GM18498 (cell line): ENCODE measurements at regions not wholly inside any gene's neighbourhood (a gene's known extent, or its start where the extent isn't known, plus 50 kb on each side); places are given as distances from the start of the nearest gene placed in this dataset.

Experiments
- ATAC-seq: cut with Tn5 transposase; IDR thresholded peaks from one replicate; pipeline ENCODE4 v1.9.1; 2021; ENCODE audit warnings: mild to moderate bottlenecking, moderate library complexity; ENCODE audit not compliant: unreplicated experiment

GRCh38 chr7:46357851-46358250, 436.8 kb upstream of the IGFBP3 start:
- ATAC-seq = no peak

DNA sequence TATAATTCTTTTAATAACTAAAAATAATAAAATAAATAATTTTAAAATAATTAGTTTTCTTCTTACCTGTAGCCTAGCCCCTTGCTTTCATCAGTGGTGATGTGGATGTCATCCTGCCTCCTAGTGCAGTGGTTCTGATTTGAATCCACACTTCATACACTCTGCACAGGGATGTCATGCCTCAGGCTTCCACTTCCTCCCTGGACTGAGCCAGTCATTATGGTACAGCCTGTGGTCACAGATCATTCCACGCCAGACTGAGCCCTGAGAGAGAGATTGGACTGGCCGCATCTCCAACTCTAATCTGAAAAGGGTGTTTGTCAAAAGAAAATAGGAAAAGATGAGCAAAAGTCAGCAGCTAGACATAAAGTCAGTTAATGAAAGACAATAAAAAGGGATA, 436.2 kb upstream of the IGFBP3 start:
- ATAC-seq = no peak

GRCh38 chr7:46356371-46356770, 435.3 kb upstream of the IGFBP3 start:
- ATAC-seq = no peak

- no peak for ATAC-seq
Measured at GRCh38 chr7:46355331-46355730, 434.3 kb upstream of the IGFBP3 start.

- no peak for ATAC-seq
Measured at GRCh38 chr7:46352004-46352954, 431.2 kb upstream of the IGFBP3 start.

DNA sequence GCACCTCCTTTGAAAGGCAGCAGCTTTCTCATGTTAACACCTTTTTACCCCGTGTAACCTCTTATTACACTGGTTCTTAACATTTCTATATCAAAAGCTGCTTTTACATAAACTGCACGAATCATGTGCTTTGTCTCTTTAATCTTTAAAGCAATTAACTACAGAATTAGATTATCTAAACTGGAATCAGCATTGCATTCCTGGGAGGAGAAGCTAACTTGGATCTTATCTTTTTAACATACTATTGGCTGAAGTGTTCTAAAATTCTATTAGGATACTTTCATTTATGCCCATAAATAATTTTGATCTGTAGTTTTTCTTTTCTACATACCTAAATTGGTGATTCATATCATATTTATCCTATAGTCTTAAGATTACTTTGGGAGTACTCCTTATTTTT, 428.4 kb upstream of the IGFBP3 start:
- no peak for ATAC-seq

DNA sequence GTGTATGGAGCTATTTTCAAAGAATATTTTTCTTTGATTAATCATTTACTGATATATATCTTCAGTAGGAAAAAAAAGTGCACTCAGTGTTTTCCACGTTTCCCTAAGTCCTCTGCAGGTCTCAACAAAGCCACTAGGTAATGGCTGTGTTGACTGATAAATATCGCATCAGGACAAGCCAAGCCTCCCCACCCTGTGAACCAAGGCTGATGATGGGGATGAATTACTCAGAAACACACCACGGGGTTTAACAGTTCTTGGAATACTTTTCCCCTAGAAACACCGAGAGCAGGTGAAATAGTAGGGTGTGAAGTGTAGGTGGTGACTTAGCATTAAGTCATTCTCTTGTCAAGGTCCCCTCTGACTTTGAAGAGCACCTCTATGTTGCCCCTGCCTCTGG, 423.5 kb upstream of the IGFBP3 start:
- ATAC-seq = no peak

- ATAC-seq = no peak
Measured at GRCh38 chr7:46343802-46344201, 422.7 kb upstream of the IGFBP3 start.

- ATAC-seq = no peak
Measured at GRCh38 chr7:46322937-46323336, 401.9 kb upstream of the IGFBP3 start.

DNA sequence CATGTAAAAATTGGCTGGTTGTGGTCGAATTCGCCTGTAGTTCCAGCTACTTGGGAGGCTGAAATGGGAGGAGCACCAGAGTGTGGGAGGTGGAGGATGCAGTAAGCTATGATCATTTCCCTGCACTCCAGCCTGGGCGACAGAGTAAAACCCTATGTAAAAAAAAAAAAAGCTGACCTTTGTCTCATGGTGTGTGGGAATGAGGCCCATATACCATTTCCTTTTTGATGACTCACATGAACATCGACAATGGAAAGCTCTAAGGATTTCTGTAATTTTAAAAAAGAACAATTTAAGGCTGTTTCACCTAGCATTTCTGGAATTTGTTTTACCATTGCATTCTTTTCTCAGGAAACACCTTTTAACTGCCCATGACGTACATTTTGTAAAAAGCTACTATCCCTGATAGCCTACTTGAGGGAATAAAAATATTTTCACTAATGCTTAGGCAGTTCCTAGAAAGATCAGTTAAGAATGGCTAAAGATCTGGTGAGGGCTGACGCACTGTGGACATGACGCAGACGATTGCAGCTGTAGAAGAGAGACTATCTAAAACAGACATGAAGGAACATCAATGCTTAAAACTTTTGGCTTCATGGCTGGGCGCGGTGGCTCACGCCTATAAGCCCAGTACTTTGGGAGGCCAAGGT, 400.6 kb upstream of the IGFBP3 start:
- no peak for ATAC-seq

DNA sequence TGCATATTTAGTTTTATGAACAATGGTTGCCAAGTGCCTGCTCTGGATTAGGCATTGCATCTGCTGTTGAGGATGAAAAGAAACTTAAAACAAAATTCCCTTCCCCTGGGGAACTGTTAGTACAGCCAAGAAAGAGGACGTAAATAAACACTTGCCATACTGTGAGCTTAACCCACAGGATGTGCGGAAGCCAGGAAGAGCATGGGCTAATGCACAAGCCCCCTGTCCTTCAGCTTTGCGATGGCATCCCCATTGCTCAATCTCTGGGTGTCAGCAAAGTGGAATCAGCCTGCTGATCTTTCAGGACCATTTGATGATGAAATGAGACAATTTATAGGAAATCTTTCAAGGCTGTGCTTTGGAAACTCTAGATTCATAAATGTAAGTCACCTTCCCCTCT, 399.9 kb upstream of the IGFBP3 start:
- ATAC-seq = no peak

GRCh38 chr7:46319841-46320240, 398.8 kb upstream of the IGFBP3 start:
- ATAC-seq = no peak

DNA sequence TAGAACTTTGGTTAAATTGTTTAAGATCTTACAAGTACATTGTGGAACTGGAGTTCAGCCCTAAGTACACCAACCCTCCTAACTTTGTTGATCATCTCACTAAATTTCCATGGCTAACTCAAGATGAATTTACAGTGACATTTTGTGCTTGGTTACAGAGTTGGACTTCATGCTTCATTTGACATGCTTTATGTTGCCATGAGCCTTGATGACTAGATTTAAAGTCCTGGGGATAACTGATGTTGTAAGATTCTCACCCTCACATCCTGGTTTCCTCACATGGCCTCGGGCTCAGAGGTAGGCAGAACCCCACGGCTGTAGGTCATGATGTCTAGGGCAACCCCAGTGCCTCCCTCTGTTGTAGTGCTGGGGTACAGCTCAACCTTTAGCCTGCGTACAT, 397.2 kb upstream of the IGFBP3 start:
- no peak for ATAC-seq

DNA sequence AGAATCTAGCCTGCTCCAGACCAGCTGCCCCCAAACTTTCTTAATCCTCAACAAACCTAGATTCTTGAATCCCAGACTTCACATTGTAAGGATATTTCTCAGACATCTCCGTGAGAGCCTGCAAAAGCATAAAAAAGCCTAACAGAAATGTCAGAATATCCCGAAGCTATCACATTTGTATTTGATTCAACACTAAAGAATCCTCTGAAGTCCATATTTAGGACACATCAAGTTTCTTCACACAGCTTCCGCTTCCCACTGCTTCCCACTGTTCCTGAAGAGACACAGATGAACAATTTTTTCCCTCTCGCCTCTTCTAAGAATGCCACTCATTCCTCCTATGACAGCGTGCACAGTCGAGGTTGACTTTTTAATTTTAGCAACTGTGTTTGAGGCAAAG, 396.2 kb upstream of the IGFBP3 start:
- no peak for ATAC-seq

- ATAC-seq = no peak
Measured at GRCh38 chr7:46315891-46316290, 394.8 kb upstream of the IGFBP3 start.

GRCh38 chr7:46301677-46302076, 380.6 kb upstream of the IGFBP3 start:
- ATAC-seq = no peak

DNA sequence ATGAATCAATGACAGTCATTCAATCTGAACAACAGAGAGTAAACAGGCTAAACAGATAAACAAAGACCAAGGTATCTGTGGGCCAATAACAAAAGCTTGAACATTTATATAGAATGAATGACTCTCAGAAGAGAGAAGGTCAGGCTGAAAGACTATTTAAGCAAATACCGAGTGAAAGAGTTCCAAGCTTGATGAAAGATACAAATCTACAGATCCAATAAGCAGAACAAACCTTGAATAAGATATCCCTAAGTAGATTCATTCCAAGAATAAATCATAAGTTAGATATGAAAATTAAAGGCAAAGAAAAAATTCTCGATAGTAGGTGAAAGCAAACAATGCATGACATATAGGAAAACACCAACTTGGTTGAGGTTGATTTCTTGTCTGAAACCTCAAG, 376.4 kb upstream of the IGFBP3 start:
- ATAC-seq = no peak

DNA sequence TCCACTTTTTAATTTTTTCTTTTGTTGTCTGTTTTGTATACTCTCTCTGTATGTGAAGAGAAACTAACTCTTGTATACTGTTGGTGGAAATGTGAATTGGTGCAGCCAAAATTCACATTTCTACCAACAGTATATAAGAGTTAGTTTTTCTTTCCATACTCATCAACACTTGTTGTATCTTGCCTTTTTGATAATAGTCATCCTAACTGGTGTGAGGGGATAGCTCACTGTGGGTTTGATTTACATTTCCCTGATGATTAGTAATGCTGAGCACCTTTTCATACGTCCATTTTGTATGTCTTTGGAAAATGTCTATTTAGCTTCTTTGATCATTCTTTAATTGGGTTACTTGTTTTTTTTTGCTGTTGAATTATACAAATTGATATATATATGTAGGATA, 375.5 kb upstream of the IGFBP3 start:
- ATAC-seq = no peak

GRCh38 chr7:46294381-46294780, 373.3 kb upstream of the IGFBP3 start:
- ATAC-seq = no peak

GRCh38 chr7:46292741-46293140, 371.7 kb upstream of the IGFBP3 start:
- no peak for ATAC-seq

DNA sequence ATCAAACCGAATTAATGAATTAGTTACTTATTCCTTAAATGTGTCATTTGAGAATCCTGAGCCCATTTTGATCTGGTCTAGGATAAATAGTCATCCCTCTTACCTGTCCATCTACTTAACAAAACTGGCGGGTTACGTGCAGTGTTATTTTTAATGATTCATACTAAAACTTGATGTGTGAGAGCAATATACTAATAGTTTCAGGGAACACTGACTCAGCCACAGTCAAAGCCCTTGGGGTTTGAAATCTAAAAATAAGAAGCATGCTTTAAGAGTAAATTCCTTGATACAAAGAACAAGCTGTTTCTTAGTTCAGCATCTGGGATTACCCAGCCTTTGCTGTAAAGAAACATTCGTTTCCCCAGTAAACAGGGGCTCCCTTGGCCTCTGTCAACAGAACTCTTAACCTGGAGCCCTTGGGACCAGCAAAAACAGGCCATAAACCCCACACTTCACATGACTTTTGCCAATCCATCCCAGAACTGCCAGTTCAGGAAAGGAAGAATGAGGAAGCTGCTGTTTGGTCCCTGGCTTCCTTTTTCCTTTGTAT, 370.6 kb upstream of the IGFBP3 start:
- peak; percentile 41 for ATAC-seq

GRCh38 chr7:46291050-46291438, 370.0 kb upstream of the IGFBP3 start:
- peak; percentile 61 for ATAC-seq
